IPS DF 19.7 (cell line): ENCODE measurements at regions not wholly inside any gene's neighbourhood (a gene's known extent, or its start where the extent isn't known, plus 50 kb on each side); places are given as distances from the start of the nearest gene placed in this dataset.
"Not testable (repeated sequence)": the region's sequence is repeated elsewhere in the genome, so short reads cannot be mapped to it uniquely, and the experiment has no call there.

ENCODE experiments used
- DNase-seq: peaks from one replicate; pipeline ENCODE4 v3.0.0-alpha.2; 2013; ENCODE audit warnings: low read depth, low spot score

DNA sequence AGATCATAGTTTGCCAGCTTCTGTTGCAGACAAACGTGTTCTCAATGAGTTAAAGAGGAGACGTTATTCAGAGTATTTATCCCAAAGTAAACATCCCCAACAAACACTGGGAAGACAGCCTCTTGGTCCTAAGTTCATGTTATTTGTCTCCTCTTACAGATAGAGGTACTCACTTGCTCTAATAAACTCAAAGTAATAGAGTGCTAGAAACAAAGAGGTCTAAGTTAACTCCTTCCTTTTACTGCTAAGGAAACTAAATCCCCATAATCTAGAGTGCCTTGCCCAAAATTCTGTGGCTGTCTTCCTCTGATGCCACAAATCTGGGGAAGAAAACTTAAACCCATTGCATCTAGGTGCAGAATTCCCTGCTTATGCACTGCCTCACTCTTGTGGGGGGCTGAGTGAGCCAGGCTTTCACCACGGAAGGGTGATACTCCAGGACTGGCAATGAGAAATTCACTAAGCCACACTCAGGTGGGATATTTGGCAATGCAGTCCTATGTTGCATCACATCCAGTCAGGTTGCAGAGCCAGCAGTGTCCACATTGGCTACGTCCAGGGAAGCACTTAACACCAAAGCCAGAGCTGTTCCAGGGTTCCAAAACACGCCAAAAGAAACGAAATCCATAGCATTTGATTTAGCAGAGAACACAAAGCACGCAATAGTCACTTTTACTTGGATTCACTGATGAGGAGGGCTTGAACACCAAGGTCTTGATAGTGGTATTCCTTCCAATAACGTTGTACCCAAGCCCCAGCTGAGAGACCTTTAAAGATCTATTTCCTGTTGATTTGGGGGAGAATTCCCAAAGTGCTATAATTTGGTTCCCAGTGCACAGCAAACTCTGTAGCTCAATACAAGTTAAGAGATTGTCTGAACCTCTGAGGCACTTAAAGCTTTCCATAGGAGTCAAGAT, 81.0 kb upstream of the FOXQ1 start:
- no peak for DNase-seq

GRCh38 chr6:1230281-1230680, 81.6 kb upstream of the FOXQ1 start:
- no peak for DNase-seq

DNA sequence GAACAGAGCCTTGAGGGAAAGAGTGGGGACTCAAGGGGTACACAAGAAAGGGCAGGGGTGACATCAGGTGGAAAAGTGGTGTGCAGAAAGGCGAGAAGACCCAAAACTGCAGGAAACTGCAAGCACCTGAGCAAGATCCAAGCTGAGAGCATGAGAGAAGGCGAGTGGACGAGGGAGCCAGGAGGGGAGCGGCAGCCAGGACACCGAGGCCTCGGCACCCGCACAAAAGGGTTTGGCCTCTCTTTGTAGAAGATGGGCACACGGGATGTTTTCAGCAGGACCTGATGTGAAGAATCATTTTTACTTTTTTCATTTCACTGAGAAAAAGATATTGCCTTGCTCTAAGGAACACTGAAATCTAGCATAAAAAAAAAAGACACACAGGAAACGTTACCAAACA, 82.1 kb upstream of the FOXQ1 start:
- DNase-seq, result no peak

GRCh38 chr6:1229301-1229700, 82.6 kb upstream of the FOXQ1 start:
- no peak for DNase-seq

GRCh38 chr6:1228754-1229191, 83.1 kb upstream of the FOXQ1 start:
- no peak for DNase-seq

- no peak for DNase-seq
Measured at GRCh38 chr6:1227935-1228753, 83.8 kb upstream of the FOXQ1 start.

GRCh38 chr6:1227600-1227934, 84.3 kb upstream of the FOXQ1 start:
- no peak for DNase-seq

GRCh38 chr6:1226277-1227099, 85.4 kb upstream of the FOXQ1 start:
- no peak for DNase-seq

GRCh38 chr6:1224514-1224913, 87.4 kb upstream of the FOXQ1 start:
- no peak for DNase-seq

DNA sequence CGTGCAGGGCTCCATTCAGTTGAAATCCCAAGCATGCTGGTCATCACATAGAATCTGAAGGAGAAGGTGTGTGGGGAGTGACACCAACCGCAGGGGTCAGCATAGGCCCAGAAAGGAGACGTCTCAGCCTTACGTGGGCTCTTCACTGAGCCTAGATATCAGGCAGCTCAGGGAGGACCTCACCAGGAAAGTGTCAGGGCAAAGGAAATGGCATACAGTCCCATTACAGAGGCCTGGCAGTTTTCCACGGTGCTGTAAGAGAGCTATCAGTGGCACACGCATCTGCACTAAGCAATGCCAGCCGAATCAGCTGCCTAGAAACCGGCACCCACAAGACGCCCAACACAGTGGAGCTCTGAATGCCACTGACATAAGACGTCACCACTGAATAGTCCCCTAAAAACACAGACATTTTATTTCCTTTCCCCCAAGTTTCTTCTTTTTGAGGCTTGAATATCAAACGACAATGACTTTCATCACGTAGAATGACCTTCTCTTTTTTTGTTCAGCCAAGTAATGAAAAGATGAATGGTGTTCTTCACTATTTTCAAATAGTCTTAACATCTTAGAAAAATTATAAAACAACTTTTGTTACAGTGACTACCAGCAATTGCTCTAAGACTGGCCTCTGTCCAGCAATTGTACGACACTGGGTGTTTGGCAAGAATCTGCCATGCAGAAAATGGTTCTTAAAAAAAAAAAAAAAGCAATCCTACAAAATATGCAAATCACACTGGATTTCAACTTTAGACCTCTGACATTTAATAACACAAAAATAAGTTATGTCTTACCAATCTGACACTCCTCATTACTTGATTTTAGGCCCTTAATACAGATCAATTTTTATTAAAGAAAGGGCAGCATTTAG, 88.9 kb upstream of the FOXQ1 start:
- no peak for DNase-seq

GRCh38 chr6:1217396-1217795, 94.5 kb upstream of the FOXQ1 start:
- DNase-seq, result no peak

DNA sequence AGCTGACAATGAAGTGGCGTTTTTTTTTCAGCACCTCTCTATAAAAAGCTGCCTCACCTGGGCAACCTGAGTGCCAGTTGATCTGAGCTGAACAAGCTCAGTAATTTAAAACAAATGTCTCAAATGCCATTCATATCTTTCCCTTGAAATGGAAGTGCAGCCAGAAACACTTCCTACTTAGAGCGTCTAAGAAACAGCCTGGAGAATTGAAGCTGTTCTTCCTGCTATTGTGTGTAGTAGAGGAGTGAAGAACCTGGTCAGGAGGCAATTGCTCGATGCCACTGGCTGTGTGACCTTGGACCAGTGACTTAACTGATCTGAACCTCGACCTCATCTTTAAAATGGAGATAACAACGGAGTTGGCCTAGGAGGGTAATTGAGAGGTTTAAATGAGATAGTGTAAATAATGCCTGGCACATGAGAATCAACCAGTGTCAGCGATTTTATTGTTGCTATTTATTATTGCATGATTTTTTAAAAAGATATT, 95.4 kb upstream of the FOXQ1 start:
- DNase-seq, result no peak

GRCh38 chr6:1215884-1216487, 95.9 kb upstream of the FOXQ1 start:
- no peak for DNase-seq

DNA sequence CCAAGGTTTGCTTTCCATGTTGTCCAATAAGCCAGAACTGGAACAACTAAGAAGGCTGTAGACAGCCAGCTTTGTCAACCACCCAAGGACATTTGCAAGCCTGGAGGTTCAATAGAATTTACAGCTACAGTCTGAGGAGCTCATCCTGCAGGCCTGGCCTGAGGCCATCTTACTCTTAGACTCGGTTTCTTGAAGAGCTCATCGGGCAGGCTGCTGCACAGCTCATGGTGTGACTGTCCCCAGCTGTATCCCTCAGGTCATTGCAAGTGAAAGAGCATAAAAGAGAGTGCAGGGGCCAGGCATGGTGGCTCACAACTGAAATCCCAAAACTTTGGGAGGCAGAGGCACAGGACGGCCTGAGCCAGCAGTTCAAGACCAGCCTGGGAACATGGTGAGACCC, 96.9 kb upstream of the FOXQ1 start:
- no peak for DNase-seq

DNA sequence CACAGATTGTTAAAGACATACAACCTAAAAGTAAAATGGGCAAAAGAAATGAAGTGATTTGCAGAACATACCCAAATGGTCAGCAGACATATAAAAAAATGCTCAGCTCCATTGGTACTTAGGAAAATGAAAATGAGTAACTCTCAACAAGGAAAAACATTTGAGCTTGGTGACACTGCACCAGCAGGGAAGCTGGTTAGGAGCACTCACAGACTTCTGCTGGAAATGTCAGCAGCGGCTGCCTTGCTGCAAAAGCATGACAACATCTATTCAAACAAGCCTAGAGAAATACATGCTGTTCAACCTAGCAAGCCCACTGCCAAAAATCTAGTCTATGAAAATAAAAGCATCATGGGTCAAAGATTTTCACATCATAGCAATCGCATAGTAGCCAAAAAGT, 99.0 kb upstream of the FOXQ1 start:
- no peak for DNase-seq

DNA sequence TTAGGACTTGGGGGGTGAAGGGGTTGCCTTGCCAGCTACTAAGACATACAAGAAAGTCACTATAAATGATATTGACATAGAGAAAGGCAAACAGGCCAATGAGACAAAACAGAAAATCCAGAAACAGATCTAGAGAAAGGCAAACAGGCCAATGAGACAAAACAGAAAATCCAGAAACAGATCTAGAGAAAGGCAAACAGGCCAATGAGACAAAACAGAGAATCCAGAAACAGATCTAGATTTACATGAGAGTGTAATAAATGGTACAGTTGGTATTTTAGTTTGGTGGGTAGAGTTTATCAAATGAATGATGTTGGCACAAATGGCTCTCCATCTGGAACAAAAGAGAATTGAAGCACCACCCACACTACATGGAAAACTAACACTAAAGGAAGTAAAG, 99.8 kb upstream of the FOXQ1 start:
- not testable (repeated sequence) for DNase-seq

- not testable (repeated sequence) for DNase-seq
Measured at GRCh38 chr6:1210631-1211030, 101.3 kb upstream of the FOXQ1 start.

GRCh38 chr6:1208876-1209275, 103.0 kb upstream of the FOXQ1 start:
- DNase-seq, result no peak

DNA sequence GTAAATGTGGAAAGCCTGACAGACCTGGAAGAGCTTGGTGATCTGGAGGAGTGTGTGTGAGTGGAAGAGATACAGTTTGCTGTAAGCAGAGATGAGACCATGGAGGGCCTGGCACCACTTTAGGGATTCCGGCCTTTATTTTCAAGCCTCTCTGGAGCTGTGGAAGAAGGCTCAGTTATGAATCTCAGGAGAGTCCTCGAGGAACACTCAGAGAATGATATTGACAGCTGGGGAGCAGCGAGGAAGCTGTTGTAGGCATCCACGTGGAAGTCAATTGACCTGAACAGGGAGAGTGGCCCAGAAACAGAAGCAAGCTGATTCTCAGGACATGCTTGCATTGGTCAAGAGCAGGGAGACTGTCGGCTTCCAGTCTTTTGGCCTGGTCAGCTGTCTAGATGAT, 108.4 kb upstream of the FOXQ1 start:
- no peak for DNase-seq

GRCh38 chr6:1202201-1202600, 109.7 kb upstream of the FOXQ1 start:
- no peak for DNase-seq
